IMR-90 (cell line): ENCODE measurements at regions not wholly inside any gene's neighbourhood (a gene's known extent, or its start where the extent isn't known, plus 50 kb on each side); places are given as distances from the start of the nearest gene placed in this dataset.

Experiments
- ATAC-seq: fragments of 200-7000 bp; cut with Tn5 transposase; 2 replicates; pipeline ENCODE4 v1.9.1; 2020; ENCODE audit warnings: low read depth, mild to moderate bottlenecking, moderate library complexity
- BruUV-seq: library from RNA; stranded (reverse); fragments of 400-500 nt; replicated peaks from 2 replicates; lab custom pipeline; 2021; lab: Mats Ljungman, UMichigan
- CTCF ChIA-PET: fragments of 300-600 bp; formaldehyde crosslinking; extraction: SDS; loops from one replicate; lab custom pipeline; 2021; ENCODE audit warnings: antibody characterized with exemption; lab: Yijun Ruan, JAX
- POLR2A ChIA-PET: fragments of 300-600 bp; sonication (Branson Sonifier 250); formaldehyde crosslinking; loops from one replicate; lab custom pipeline; 2022; ENCODE audit warnings: antibody characterized with exemption; ENCODE audit not compliant: unreplicated experiment; lab: Charles Lee
- DNase-seq: peaks from one replicate; pipeline ENCODE4 v3.0.0; 2013
- H2AFZ ChIP-seq: replicated peaks from 2 replicates; pipeline ENCODE3; 2013; ENCODE audit warnings: low read length, mild to moderate bottlenecking; ENCODE audit not compliant: poor library complexity
- H2AK5ac ChIP-seq: 2 replicates; pipeline ENCODE4 v1.6.1; 2013; ENCODE audit warnings: low read depth, low read length, inconsistent platforms
- H2AK9ac ChIP-seq: replicated peaks from 2 replicates; pipeline ENCODE3; 2013; ENCODE audit warnings: mild to moderate bottlenecking, low read depth, low read length, moderate library complexity; ENCODE audit not compliant: poor library complexity
- H2BK120ac ChIP-seq: 2 replicates; pipeline ENCODE4 v1.6.1; 2013; ENCODE audit warnings: low read depth, low read length, inconsistent platforms
- H2BK15ac ChIP-seq: 3 replicates; pipeline ENCODE4 v1.6.1; 2013; ENCODE audit warnings: low read depth, low read length, inconsistent platforms
- H2BK20ac ChIP-seq: 2 replicates; pipeline ENCODE4 v1.6.1; 2013; ENCODE audit warnings: low read depth, mild to moderate bottlenecking, inconsistent platforms, low read length, moderate library complexity
- H2BK5ac ChIP-seq: 2 replicates; pipeline ENCODE4 v1.6.1; 2013; ENCODE audit warnings: mild to moderate bottlenecking, low read depth, low read length, inconsistent platforms; ENCODE audit not compliant: poor library complexity, severe bottlenecking
- H3K14ac ChIP-seq: replicated peaks from 2 replicates; pipeline ENCODE4 v1.6.1; 2013; ENCODE audit warnings: low read depth, low read length, inconsistent platforms
- H3K18ac ChIP-seq: 2 replicates; pipeline ENCODE4 v1.6.1; 2013; ENCODE audit warnings: low read depth, low read length, control low read depth
- H3K23ac ChIP-seq: 2 replicates; pipeline ENCODE4 v1.6.1; 2013; ENCODE audit warnings: low read depth, low read length, inconsistent platforms
- H3K27ac ChIP-seq: 2 replicates; pipeline ENCODE4 v1.5.1; 2013; ENCODE audit warnings: mild to moderate bottlenecking, control low read depth, low read length; ENCODE audit not compliant: insufficient read depth
- H3K27me3 ChIP-seq: 2 replicates; pipeline ENCODE4 v1.6.1; 2013; ENCODE audit warnings: low read length; ENCODE audit not compliant: control insufficient read depth, insufficient read depth
- H3K36me3 ChIP-seq: 2 replicates; pipeline ENCODE4 v1.6.1; 2013; ENCODE audit warnings: low read length, mixed read lengths; ENCODE audit not compliant: control insufficient read depth, insufficient read depth
- H3K4ac ChIP-seq: 2 replicates; pipeline ENCODE4 v1.6.1; 2013; ENCODE audit warnings: low read depth, low read length, inconsistent platforms
- H3K4me1 ChIP-seq: 2 replicates; pipeline ENCODE4 v1.6.1; 2013; ENCODE audit warnings: low read length, mixed read lengths; ENCODE audit not compliant: control insufficient read depth, insufficient read depth
- H3K4me2 ChIP-seq: 2 replicates; pipeline ENCODE4 v1.6.1; 2013; ENCODE audit warnings: low read depth, mild to moderate bottlenecking, control low read depth, low read length, moderate library complexity
- H3K4me3 ChIP-seq: 2 replicates; pipeline ENCODE4 v1.5.1; 2013; ENCODE audit warnings: low read depth, mild to moderate bottlenecking, control low read depth, low read length, moderate library complexity; ENCODE audit not compliant: insufficient read depth
- H3K56ac ChIP-seq: 2 replicates; pipeline ENCODE4 v1.6.1; 2013; ENCODE audit warnings: low read length, inconsistent platforms; ENCODE audit not compliant: insufficient read depth; ENCODE audit errors: extremely low read depth
- H3K79me1 ChIP-seq, 2 experiments: 2 replicates each; pipeline ENCODE4 v1.6.1; 2013; ENCODE audit warnings: low read length in 2 of 2, inconsistent platforms in 1 of 2, low read depth in 1 of 2
- H3K9ac ChIP-seq: 2 replicates; pipeline ENCODE4 v1.6.1; 2013; ENCODE audit warnings: low read depth, low read length, control low read depth
- H3K9me1 ChIP-seq: 2 replicates; pipeline ENCODE4 v1.6.1; 2013; ENCODE audit warnings: low read length, inconsistent platforms; ENCODE audit not compliant: insufficient read depth
- H3K9me3 ChIP-seq: 2 replicates; pipeline ENCODE4 v1.6.1; 2013; ENCODE audit warnings: low read length; ENCODE audit not compliant: control insufficient read depth, insufficient read depth
- H4K20me1 ChIP-seq: 2 replicates; pipeline ENCODE4 v1.6.1; 2013; ENCODE audit warnings: low read length, inconsistent platforms; ENCODE audit not compliant: insufficient read depth
- H4K5ac ChIP-seq: 2 replicates; pipeline ENCODE4 v1.6.1; 2013; ENCODE audit warnings: mild to moderate bottlenecking, low read depth, low read length, control low read depth
- H4K8ac ChIP-seq, 2 experiments: 2 replicates each; pipeline ENCODE4 v1.6.1; 2013; ENCODE audit warnings: low read depth in 2 of 2, low read length in 2 of 2, control low read depth in 1 of 2, inconsistent platforms in 1 of 2
- H4K91ac ChIP-seq: 2 replicates; pipeline ENCODE4 v1.6.1; 2013; ENCODE audit warnings: low read depth, low read length, inconsistent platforms; ENCODE audit not compliant: insufficient read depth
- BHLHE40 ChIP-seq: fragments of 150-350 bp; IDR thresholded peaks from 2 replicates; pipeline ENCODE4 v1.6.1; 2016; ENCODE audit warnings: mild to moderate bottlenecking, low read depth, low read length
- CEBPB ChIP-seq: IDR thresholded peaks from 2 replicates; pipeline ENCODE4 v1.6.1; 2012; ENCODE audit warnings: low read depth, low read length, improper control_type of control experiment
- CHD1 ChIP-seq: IDR thresholded peaks from 2 replicates; pipeline ENCODE4 v1.6.1; 2012; ENCODE audit warnings: low read depth, low read length, improper control_type of control experiment
- FOS ChIP-seq: fragments of 150-350 bp; IDR thresholded peaks from 2 replicates; pipeline ENCODE4 v1.6.1; 2016; ENCODE audit warnings: low read depth, low read length
- MAFK ChIP-seq: IDR thresholded peaks from 2 replicates; pipeline ENCODE4 v1.6.1; 2012; ENCODE audit warnings: low read depth, low read length, improper control_type of control experiment
- MAZ ChIP-seq: IDR thresholded peaks from 2 replicates; pipeline ENCODE4 v1.6.1; 2012; ENCODE audit warnings: low read depth, mild to moderate bottlenecking, low read length, improper control_type of control experiment, moderate library complexity, borderline replicate concordance
- MXI1 ChIP-seq: IDR thresholded peaks from 2 replicates; pipeline ENCODE4 v1.6.1; 2012; ENCODE audit warnings: low read depth, mild to moderate bottlenecking, low read length, moderate library complexity, borderline replicate concordance
- NFE2L2 ChIP-seq: fragments of 150-350 bp; IDR thresholded peaks from 2 replicates; pipeline ENCODE4 v1.6.1; 2016; ENCODE audit warnings: low read depth, mild to moderate bottlenecking, low read length
- POLR2A ChIP-seq: IDR thresholded peaks from 2 replicates; pipeline ENCODE4 v1.6.1; 2012; ENCODE audit warnings: mild to moderate bottlenecking, low read depth, low read length
- RAD21 ChIP-seq: IDR thresholded peaks from 2 replicates; pipeline ENCODE4 v1.6.1; 2012; ENCODE audit warnings: low read length, improper control_type of control experiment
- RCOR1 ChIP-seq: IDR thresholded peaks from 2 replicates; pipeline ENCODE4 v1.6.1; 2012; ENCODE audit warnings: mild to moderate bottlenecking, low read length, improper control_type of control experiment; ENCODE audit not compliant: insufficient replicate concordance
- RFX5 ChIP-seq: IDR thresholded peaks from 2 replicates; pipeline ENCODE4 v1.8.0; 2012; ENCODE audit warnings: low read depth, mild to moderate bottlenecking, low read length, moderate library complexity
- SMC3 ChIP-seq: fragments of 150-350 bp; IDR thresholded peaks from 2 replicates; pipeline ENCODE4 v1.6.1; 2016; ENCODE audit warnings: low read depth, mild to moderate bottlenecking, antibody characterized with exemption, low read length, moderate library complexity
- WGBS, 2 experiments: methylation state at CpG; one replicate each; pipeline versions ENCODE4 v1.1.5 to v1.1.7; 2013; ENCODE audit warnings: missing lambda C conversion rate in 2 of 2; ENCODE audit not compliant: insufficient read length in 1 of 2; ENCODE audit errors: extremely low coverage in 2 of 2; 5-methylcytosine and 5-hydroxymethylcytosine counted together
- dilution Hi-C: fragments of 300-500 bp; cut with HindIII; formaldehyde crosslinking; loops from one replicate; pipeline ENCODE4 v1.14.3; 2018; ENCODE audit warnings: low sequenced_read_pairs; ENCODE audit not compliant: unreplicated experiment
- in situ Hi-C: fragments of 300-500 bp; cut with MboI; formaldehyde crosslinking; loops from 3 replicates; pipeline ENCODE4 v1.14.3; 2019; ENCODE audit warnings: low sequenced_read_pairs, inconsistent platforms, mixed read lengths
- intact Hi-C: fragments of 100-400 bp; cut with micrococcal nuclease; formaldehyde crosslinking; loops from 2 replicates; pipeline ENCODE4 v1.10.0; 2022
- TF ChIP-seq, protein P1 (sequence below): fragments of 150-350 bp; IDR thresholded peaks from 2 replicates; pipeline ENCODE4 v1.6.1; 2016; ENCODE audit warnings: low read depth, mild to moderate bottlenecking, low read length, moderate library complexity, borderline replicate concordance
- TF ChIP-seq, protein P2 (sequence below): fragments of 150-350 bp; IDR thresholded peaks from 2 replicates; pipeline ENCODE4 v1.6.1; 2017; ENCODE audit warnings: mild to moderate bottlenecking, antibody characterized with exemption, low read length, low read depth
- TF ChIP-seq, protein P3 (sequence below): conservative IDR thresholded peaks from 2 replicates; pipeline ENCODE4 v1.5.1; 2012; ENCODE audit warnings: mild to moderate bottlenecking, low read depth, low read length, improper control_type of control experiment

DNA sequence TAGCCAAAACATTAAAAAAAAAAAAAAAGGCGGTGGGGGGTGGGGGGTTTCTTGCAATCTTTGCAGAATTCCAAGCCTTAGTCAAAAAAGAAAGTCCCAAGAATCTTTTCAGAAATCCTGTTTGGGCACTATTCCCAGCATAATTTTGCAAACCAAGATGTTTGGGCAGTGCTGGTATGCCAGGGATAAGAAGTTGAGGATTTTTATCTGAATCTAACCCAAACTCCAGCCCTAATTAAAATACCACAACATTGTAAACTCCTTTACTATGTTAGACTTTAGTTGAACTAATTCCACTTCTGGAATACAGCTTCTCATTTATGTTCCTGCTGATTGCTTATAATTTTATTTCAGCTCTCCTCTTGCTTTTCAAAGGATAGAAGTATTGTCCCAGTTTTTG, 504.1 kb upstream of the ADGRL2 start:
- no TSS peak for BruUV-seq
- Histone ChIP-seq H2AFZ (no peak overlapping the region), H3K18ac (no peak overlapping the region), H4K91ac (no peak overlapping the region), H4K8ac (no peak overlapping the region), H2BK120ac (no peak overlapping the region), H3K9me3 (no peaks in the 10 kb centered on the region), H3K9me1 (no peaks in the 10 kb centered on the region), H2AK5ac (no peak overlapping the region), H3K56ac (no peak overlapping the region), H3K14ac (no peak overlapping the region), H3K23ac (no peak overlapping the region), H3K27me3 (no peaks in the 10 kb centered on the region), H3K27ac (no peak overlapping the region), H2BK15ac (no peak overlapping the region), H3K4me2 (no peak overlapping the region), H3K79me1 (no peaks in the 10 kb centered on the region), H3K4me3 (no peak overlapping the region), H2BK20ac (no peak overlapping the region), H2BK5ac (no peak overlapping the region), H3K36me3 (no peaks in the 10 kb centered on the region), H4K20me1 (no peaks in the 10 kb centered on the region), H3K9ac (no peak overlapping the region), H3K4me1 (no peaks in the 10 kb centered on the region), H2AK9ac (no peak overlapping the region), H3K4ac (no peak overlapping the region), H4K5ac (no peak overlapping the region)
- ChIA-PET CTCF (no interaction called here), POLR2A (no interaction called here)
- DNase-seq (no peak), ATAC-seq (no peak; the same call in 1 of the 2 replicates)
- no peak for TF ChIP-seq MXI1
- TF ChIP-seq NFE2L2, result no peak
- no peak for TF ChIP-seq MAFK
- TF ChIP-seq CEBPB, result no peak
- TF ChIP-seq, protein P1, sequence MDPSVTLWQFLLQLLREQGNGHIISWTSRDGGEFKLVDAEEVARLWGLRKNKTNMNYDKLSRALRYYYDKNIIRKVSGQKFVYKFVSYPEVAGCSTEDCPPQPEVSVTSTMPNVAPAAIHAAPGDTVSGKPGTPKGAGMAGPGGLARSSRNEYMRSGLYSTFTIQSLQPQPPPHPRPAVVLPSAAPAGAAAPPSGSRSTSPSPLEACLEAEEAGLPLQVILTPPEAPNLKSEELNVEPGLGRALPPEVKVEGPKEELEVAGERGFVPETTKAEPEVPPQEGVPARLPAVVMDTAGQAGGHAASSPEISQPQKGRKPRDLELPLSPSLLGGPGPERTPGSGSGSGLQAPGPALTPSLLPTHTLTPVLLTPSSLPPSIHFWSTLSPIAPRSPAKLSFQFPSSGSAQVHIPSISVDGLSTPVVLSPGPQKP, result no peak
- no peak for TF ChIP-seq MAZ
- TF ChIP-seq FOS, result no peak
- TF ChIP-seq RAD21, result no peak
- TF ChIP-seq, protein P2, sequence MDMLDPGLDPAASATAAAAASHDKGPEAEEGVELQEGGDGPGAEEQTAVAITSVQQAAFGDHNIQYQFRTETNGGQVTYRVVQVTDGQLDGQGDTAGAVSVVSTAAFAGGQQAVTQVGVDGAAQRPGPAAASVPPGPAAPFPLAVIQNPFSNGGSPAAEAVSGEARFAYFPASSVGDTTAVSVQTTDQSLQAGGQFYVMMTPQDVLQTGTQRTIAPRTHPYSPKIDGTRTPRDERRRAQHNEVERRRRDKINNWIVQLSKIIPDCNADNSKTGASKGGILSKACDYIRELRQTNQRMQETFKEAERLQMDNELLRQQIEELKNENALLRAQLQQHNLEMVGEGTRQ, result no peak
- no peak for TF ChIP-seq RFX5
- TF ChIP-seq BHLHE40, result no peak
- TF ChIP-seq, protein P3, sequence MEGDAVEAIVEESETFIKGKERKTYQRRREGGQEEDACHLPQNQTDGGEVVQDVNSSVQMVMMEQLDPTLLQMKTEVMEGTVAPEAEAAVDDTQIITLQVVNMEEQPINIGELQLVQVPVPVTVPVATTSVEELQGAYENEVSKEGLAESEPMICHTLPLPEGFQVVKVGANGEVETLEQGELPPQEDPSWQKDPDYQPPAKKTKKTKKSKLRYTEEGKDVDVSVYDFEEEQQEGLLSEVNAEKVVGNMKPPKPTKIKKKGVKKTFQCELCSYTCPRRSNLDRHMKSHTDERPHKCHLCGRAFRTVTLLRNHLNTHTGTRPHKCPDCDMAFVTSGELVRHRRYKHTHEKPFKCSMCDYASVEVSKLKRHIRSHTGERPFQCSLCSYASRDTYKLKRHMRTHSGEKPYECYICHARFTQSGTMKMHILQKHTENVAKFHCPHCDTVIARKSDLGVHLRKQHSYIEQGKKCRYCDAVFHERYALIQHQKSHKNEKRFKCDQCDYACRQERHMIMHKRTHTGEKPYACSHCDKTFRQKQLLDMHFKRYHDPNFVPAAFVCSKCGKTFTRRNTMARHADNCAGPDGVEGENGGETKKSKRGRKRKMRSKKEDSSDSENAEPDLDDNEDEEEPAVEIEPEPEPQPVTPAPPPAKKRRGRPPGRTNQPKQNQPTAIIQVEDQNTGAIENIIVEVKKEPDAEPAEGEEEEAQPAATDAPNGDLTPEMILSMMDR, result no peak
- TF ChIP-seq SMC3, result no peak
- no peak for TF ChIP-seq RCOR1
- TF ChIP-seq CHD1, result no peak
- TF ChIP-seq POLR2A, result no peak
- no CpG with 5 or more reads among the region's 1 CpG for WGBS, 2 experiments
- dilution Hi-C loops (no loop called here), intact Hi-C loops (no loop called here), in situ Hi-C loops (no loop called here)
